ENCODE measurements at regions not wholly inside any gene's neighbourhood (a gene's known extent, or its start where the extent isn't known, plus 50 kb on each side); places are given as distances from the start of the nearest gene placed in this dataset.

- no peak for TF ChIP-seq CTCF (IDR thresholded peaks at IDR 0.05)
- no peak for TF ChIP-seq POLR2A (IDR thresholded peaks at IDR 0.05)
Observed at GRCh38 chr10:128959746-128960145, 507.3 kb upstream of the MGMT start.
